Smooth muscle cell (in vitro differentiated cells): ENCODE measurements at regions not wholly inside any gene's neighbourhood (a gene's known extent, or its start where the extent isn't known, plus 50 kb on each side); places are given as distances from the start of the nearest gene placed in this dataset.
A peak's percentile ranks its signal among the peaks of the same experiment; 100 is the strongest.
"Not testable (repeated sequence)": the region's sequence is repeated elsewhere in the genome, so short reads cannot be mapped to it uniquely, and the experiment has no call there.

Experiments used
- DNase-seq: peaks from one replicate; lab custom pipeline; 2025; ENCODE audit not compliant: unreplicated experiment; lab: John Stamatoyannopoulos, UW
- H2AFZ ChIP-seq: fragments of 200-600 bp; sonication (generic); 2 replicates; pipeline ENCODE4 v1.6.0; 2016; ENCODE audit warnings: antibody characterized with exemption, low read depth, mild to moderate bottlenecking
- H3F3A ChIP-seq: fragments of 200-600 bp; sonication (generic); 2 replicates; pipeline ENCODE4 v1.6.0; 2017; ENCODE audit warnings: antibody characterized with exemption, low read depth
- H3K27ac ChIP-seq: fragments of 200-600 bp; sonication (generic); 2 replicates; pipeline ENCODE4 v1.5.1; 2016; ENCODE audit warnings: low read depth, mild to moderate bottlenecking
- H3K27me3 ChIP-seq: fragments of 200-600 bp; sonication (generic); 2 replicates; pipeline ENCODE4 v1.6.1; 2016; ENCODE audit warnings: low read depth, mild to moderate bottlenecking
- H3K36me3 ChIP-seq: fragments of 200-600 bp; sonication (generic); 2 replicates; pipeline ENCODE4 v1.5.1; 2016; ENCODE audit warnings: low read depth
- H3K4me1 ChIP-seq: fragments of 200-600 bp; sonication (generic); 2 replicates; pipeline ENCODE4 v1.5.1; 2016; ENCODE audit warnings: low read depth
- H3K4me2 ChIP-seq: fragments of 200-600 bp; sonication (generic); 2 replicates; pipeline ENCODE4 v1.6.0; 2016; ENCODE audit warnings: mild to moderate bottlenecking
- H3K4me3 ChIP-seq: fragments of 200-600 bp; sonication (generic); 2 replicates; pipeline ENCODE4 v1.5.1; 2016; ENCODE audit warnings: mild to moderate bottlenecking
- H3K79me2 ChIP-seq: fragments of 200-600 bp; sonication (generic); 2 replicates; pipeline ENCODE4 v1.6.0; 2016; ENCODE audit warnings: low read depth, mild to moderate bottlenecking
- H3K9ac ChIP-seq: fragments of 200-600 bp; sonication (generic); 2 replicates; pipeline ENCODE4 v1.6.0; 2016; ENCODE audit warnings: low read depth
- H3K9me3 ChIP-seq: fragments of 200-600 bp; sonication (generic); replicated peaks from 2 replicates; pipeline ENCODE4 v1.5.1; 2016; ENCODE audit warnings: low read depth
- H4K20me1 ChIP-seq: fragments of 200-600 bp; sonication (generic); 2 replicates; pipeline ENCODE4 v1.6.0; 2016; ENCODE audit warnings: low read depth
- CTCF ChIP-seq: fragments of 200-600 bp; sonication (generic); IDR thresholded peaks from 2 replicates; pipeline ENCODE4 v1.5.1; 2017; ENCODE audit warnings: borderline replicate concordance, mild to moderate bottlenecking, antibody characterized with exemption; ENCODE audit not compliant: insufficient read depth, poor library complexity, severe bottlenecking
- WGBS: methylation state at CpG from one replicate; pipeline ENCODE4 v1.1.7; 2016; ENCODE audit warnings: low lambda C conversion rate; 5-methylcytosine and 5-hydroxymethylcytosine counted together

DNA sequence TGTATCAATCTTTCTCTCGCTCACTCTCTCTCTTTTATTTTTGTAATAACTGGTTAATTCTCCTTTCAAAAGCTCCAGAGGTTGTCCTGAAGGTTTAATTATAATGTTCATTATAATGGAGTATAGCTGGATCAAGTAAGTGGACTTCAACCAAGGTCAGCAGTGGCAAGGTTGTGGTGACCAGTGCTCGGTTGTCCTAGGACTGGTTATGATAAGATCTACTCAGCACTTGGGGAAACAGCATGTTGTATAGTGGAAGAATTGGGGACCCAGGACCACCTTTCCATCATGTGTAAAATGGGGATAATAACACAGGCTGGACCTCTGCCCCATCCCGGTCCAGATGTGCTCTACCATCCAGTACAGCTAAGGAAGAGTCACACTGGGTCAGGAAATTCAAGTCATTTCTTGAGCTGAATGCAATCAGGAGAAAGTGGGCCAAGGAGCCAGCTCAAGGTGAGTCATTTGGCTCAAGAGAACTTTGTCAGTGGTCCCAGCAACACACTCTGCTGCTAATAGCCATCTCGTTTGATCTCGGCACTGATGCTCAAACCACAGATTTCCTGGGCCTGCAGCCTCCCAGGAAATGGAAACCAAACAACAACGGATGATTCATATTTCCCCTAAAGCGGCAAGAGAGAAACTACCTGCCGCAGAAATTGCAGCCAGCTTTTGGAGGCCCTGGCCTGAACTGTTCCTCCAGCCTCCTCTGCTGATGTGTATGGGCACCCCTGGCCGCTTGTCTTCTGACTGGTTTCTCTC lies 123.6 kb upstream of the RBPJ start:
- H4K20me1 ChIP-seq: no peaks in the 10 kb centered on the region
- no peak overlapping the region for H3K4me3 ChIP-seq
- H3K9me3 ChIP-seq: no peaks in the 10 kb centered on the region
- H2AFZ ChIP-seq: no peak overlapping the region
- H3K79me2 ChIP-seq: no peaks in the 10 kb centered on the region
- H3K27ac ChIP-seq: peak overlapping the region; percentile 57
- WGBS: 54% methylated on average over 9 of the region's 9 CpGs
- no peaks in the 10 kb centered on the region for H3K27me3 ChIP-seq
- no peak for TF ChIP-seq CTCF
- no peak overlapping the region for H3K4me2 ChIP-seq
- no peaks in the 10 kb centered on the region for H3K36me3 ChIP-seq
- no peak for DNase-seq
- H3K9ac ChIP-seq: no peak overlapping the region
- no peaks in the 10 kb centered on the region for H3K4me1 ChIP-seq
- no peaks in the 10 kb centered on the region for H3F3A ChIP-seq

GRCh38 chr4:26198931-26199330 lies 121.9 kb upstream of the RBPJ start:
- not testable (repeated sequence) for DNase-seq, H3K36me3 ChIP-seq, H3K79me2 ChIP-seq, H4K20me1 ChIP-seq, H3K27ac ChIP-seq, H2AFZ ChIP-seq, H3K9me3 ChIP-seq, H3K27me3 ChIP-seq, H3K4me2 ChIP-seq, H3K9ac ChIP-seq, H3F3A ChIP-seq, H3K4me3 ChIP-seq, H3K4me1 ChIP-seq
- 70% methylated on average over 8 of the region's 8 CpGs for WGBS

- TF ChIP-seq CTCF: no peak
Observed at GRCh38 chr4:26199596-26199995, 121.2 kb upstream of the RBPJ start.

DNA sequence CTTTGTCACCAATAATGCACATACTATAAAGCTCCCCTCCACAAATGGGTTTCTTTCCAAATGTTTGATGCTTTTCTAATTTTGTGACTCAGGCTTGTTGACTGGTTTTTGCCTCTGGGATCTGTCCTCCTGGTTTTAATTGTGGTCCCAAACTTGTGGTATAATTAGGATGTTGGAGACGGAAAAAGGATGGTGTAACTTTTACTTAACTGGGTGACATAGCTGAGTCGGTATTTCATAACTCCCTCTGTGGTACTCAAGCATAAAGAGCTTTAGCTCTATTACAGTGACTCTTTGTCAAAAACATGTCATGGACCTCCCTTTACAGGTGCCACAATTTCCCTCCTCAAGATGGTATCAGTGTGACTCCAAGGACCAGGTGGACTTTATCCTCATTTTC lies 119.7 kb upstream of the RBPJ start:
- no peak overlapping the region for H3K27ac ChIP-seq
- H3K4me3 ChIP-seq: no peak overlapping the region
- H3F3A ChIP-seq: no peaks in the 10 kb centered on the region
- H2AFZ ChIP-seq: no peak overlapping the region
- no peak overlapping the region for H3K4me2 ChIP-seq
- H3K9ac ChIP-seq: no peak overlapping the region
- H4K20me1 ChIP-seq: no peaks in the 10 kb centered on the region
- no peaks in the 10 kb centered on the region for H3K4me1 ChIP-seq
- no peaks in the 10 kb centered on the region for H3K79me2 ChIP-seq
- no peak for TF ChIP-seq CTCF
- H3K36me3 ChIP-seq: no peaks in the 10 kb centered on the region
- no peaks in the 10 kb centered on the region for H3K27me3 ChIP-seq
- no peaks in the 10 kb centered on the region for H3K9me3 ChIP-seq
- WGBS: 53% methylated on average over 2 of the region's 2 CpGs
- DNase-seq: no peak

More at GRCh38 chr4:26199596-26199995, 121.2 kb upstream of the RBPJ start:
- Histone ChIP-seq H3K4me3 (no peak overlapping the region), H3K9ac (no peak overlapping the region), H3F3A (no peaks in the 10 kb centered on the region), H3K9me3 (no peaks in the 10 kb centered on the region), H4K20me1 (no peaks in the 10 kb centered on the region), H3K79me2 (no peaks in the 10 kb centered on the region), H3K27me3 (no peaks in the 10 kb centered on the region), H3K4me2 (no peak overlapping the region), H3K4me1 (no peaks in the 10 kb centered on the region), H3K36me3 (no peaks in the 10 kb centered on the region), H2AFZ (no peak overlapping the region), H3K27ac (no peak overlapping the region)
- 99% methylated on average over 5 of the region's 5 CpGs for WGBS
- DNase-seq: no peak
